ENCODE measurements at regions not wholly inside any gene's neighbourhood (a gene's known extent, or its start where the extent isn't known, plus 50 kb on each side); places are given as distances from the start of the nearest gene placed in this dataset.

DNA sequence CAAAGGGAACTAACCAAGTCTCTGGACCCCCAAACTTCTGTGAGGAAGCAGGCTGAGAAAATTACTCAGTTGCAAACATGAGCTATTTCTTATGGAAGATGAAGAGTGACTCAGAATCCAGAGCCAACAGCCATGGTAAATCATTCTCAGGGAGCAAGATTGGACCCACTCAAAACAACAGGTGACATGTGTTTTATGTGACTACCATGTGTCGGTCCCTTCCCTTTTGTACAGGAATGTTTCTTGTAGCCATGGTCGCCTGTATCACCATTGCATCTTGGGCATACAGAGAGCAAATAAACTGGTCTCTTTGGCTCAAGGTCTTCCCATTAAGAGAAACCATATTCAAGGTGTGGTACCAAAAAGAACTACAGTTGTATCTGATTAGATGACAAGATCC, 75.4 kb upstream of the COCH start:
- H3K4me2 ChIP-seq (ENCODE audit: low read depth, low read length) = no peak overlapping the region
- H3K27me3 ChIP-seq (ENCODE audit: control insufficient read depth in 1 of 2, insufficient read depth in 2 of 2, low read length in 2 of 2) = no peaks in the 10 kb centered on the region
- H3K4me3 ChIP-seq (replicated peaks in 1 of 3; ENCODE audit: insufficient read depth in 1 of 3, low read depth in 2 of 3, low read length in 3 of 3) = no peak overlapping the region
- 16% methylated on average over 2 of the region's 2 CpGs for WGBS (ENCODE audit: low lambda C conversion rate)
- ATAC-seq (no peak), DNase-seq (ENCODE audit: low spot score) (no peak), FAIRE-seq (no peak)
- no TSS peak for BruUV-seq (replicated peaks)
- in situ Hi-C loops (cut with HindIII; ENCODE audit: extremely low pct_ligation_motif_present, low pct_unique_long_range_greater_than_20kb) = no loop called here
- H3K27ac ChIP-seq (ENCODE audit: extremely low read length, insufficient read depth, low read length) = no peak overlapping the region
- no peaks in the 10 kb centered on the region for H3K9me3 ChIP-seq (ENCODE audit: low read length)
- peaks cover 6% of the 10 kb centered on the region; the same call in 1 of the 2 replicates for H3K4me1 ChIP-seq (ENCODE audit: insufficient read depth, low read length)
- intact Hi-C loops (cut with micrococcal nuclease; ENCODE audit: unreplicated experiment) = no loop called here
- H3K36me3 ChIP-seq (replicated peaks in 1 of 2; ENCODE audit: control insufficient read depth in 1 of 2, insufficient read depth in 2 of 2, low read length in 2 of 2) = no peaks in the 10 kb centered on the region
- CTCF ChIA-PET (ENCODE audit: low intra/inter-chr PET ratio, low total read pairs) = no interaction called here
- POLR2A ChIA-PET = no interaction called here
- TF ChIP-seq SP5 (CRISPR knock-in tag; IDR thresholded peaks at IDR 0.05; ENCODE audit: borderline replicate concordance, low read depth) (no peak), ZNF225 (CRISPR knock-in tag; IDR thresholded peaks at IDR 0.05) (no peak), HES4 (CRISPR knock-in tag; IDR thresholded peaks at IDR 0.05; ENCODE audit: borderline replicate concordance) (no peak), ZNF547 (CRISPR knock-in tag; IDR thresholded peaks at IDR 0.05) (no peak)
- TF ChIP-seq, protein P1, sequence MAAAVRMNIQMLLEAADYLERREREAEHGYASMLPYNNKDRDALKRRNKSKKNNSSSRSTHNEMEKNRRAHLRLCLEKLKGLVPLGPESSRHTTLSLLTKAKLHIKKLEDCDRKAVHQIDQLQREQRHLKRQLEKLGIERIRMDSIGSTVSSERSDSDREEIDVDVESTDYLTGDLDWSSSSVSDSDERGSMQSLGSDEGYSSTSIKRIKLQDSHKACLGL (CRISPR knock-in tag; IDR thresholded peaks at IDR 0.05) = 0 out of 2 replicates have a peak, but pooled peaks have one; percentile 28
- TF ChIP-seq, protein P2, sequence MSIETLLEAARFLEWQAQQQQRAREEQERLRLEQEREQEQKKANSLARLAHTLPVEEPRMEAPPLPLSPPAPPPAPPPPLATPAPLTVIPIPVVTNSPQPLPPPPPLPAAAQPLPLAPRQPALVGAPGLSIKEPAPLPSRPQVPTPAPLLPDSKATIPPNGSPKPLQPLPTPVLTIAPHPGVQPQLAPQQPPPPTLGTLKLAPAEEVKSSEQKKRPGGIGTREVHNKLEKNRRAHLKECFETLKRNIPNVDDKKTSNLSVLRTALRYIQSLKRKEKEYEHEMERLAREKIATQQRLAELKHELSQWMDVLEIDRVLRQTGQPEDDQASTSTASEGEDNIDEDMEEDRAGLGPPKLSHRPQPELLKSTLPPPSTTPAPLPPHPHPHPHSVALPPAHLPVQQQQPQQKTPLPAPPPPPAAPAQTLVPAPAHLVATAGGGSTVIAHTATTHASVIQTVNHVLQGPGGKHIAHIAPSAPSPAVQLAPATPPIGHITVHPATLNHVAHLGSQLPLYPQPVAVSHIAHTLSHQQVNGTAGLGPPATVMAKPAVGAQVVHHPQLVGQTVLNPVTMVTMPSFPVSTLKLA (IDR thresholded peaks at IDR 0.05) = peak; percentile 99
- H4K20me1 ChIP-seq (ENCODE audit: insufficient read depth, low read length) = no peaks in the 10 kb centered on the region
- H3K9ac ChIP-seq (ENCODE audit: insufficient read depth, low read depth, low read length) = no peak overlapping the region
- no peaks in the 10 kb centered on the region for H3K79me2 ChIP-seq (ENCODE audit: insufficient read depth, low read length)
- no peak overlapping the region for H2AFZ ChIP-seq (ENCODE audit: low read length)

DNA sequence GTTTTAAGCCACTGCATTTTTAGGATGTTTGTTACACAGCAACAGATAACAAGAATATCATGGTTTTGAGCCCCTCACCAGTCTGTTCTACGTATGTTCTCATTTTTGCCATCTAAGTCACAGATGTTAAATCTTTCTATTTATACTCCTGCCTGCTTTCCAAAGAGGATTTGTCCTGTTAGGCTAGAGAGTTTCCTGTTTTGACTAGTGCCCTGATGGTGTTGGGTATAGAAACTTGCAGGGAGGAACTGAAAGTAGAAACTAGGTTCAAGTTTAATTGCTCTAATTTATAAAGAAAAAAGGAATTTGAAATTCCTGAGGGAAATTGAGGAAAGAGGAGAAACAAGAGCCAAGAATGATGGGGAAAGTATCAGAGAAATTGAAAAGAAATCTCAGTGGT, 74.4 kb upstream of the COCH start:
- H3K4me3 ChIP-seq (replicated peaks in 1 of 3; ENCODE audit: insufficient read depth in 1 of 3, low read depth in 2 of 3, low read length in 3 of 3) = no peak overlapping the region
- H3K27me3 ChIP-seq (ENCODE audit: control insufficient read depth in 1 of 2, insufficient read depth in 2 of 2, low read length in 2 of 2) = no peaks in the 10 kb centered on the region
- in situ Hi-C loops (cut with HindIII; ENCODE audit: extremely low pct_ligation_motif_present, low pct_unique_long_range_greater_than_20kb) = no loop called here
- no peak overlapping the region for H3K9ac ChIP-seq (ENCODE audit: insufficient read depth, low read depth, low read length)
- H3K9me3 ChIP-seq (ENCODE audit: low read length) = no peaks in the 10 kb centered on the region
- ATAC-seq (no peak), DNase-seq (ENCODE audit: low spot score) (no peak), FAIRE-seq (no peak)
- intact Hi-C loops (cut with micrococcal nuclease; ENCODE audit: unreplicated experiment) = no loop called here
- no peak overlapping the region for H3K4me2 ChIP-seq (ENCODE audit: low read depth, low read length)
- CTCF ChIA-PET (ENCODE audit: low intra/inter-chr PET ratio, low total read pairs) = no interaction called here
- no peaks in the 10 kb centered on the region for H4K20me1 ChIP-seq (ENCODE audit: insufficient read depth, low read length)
- POLR2A ChIA-PET = no interaction called here
- no peak overlapping the region for H3K27ac ChIP-seq (ENCODE audit: extremely low read length, insufficient read depth, low read length)
- peaks cover 6% of the 10 kb centered on the region; the same call in 1 of the 2 replicates for H3K4me1 ChIP-seq (ENCODE audit: insufficient read depth, low read length)
- no TSS peak for BruUV-seq (replicated peaks)
- no peaks in the 10 kb centered on the region for H3K79me2 ChIP-seq (ENCODE audit: insufficient read depth, low read length)
- 7% methylated on average over 1 of the region's 1 CpG for WGBS (ENCODE audit: low lambda C conversion rate)
- no peak overlapping the region for H2AFZ ChIP-seq (ENCODE audit: low read length)
- no peaks in the 10 kb centered on the region for H3K36me3 ChIP-seq (replicated peaks in 1 of 2; ENCODE audit: control insufficient read depth in 1 of 2, insufficient read depth in 2 of 2, low read length in 2 of 2)
- TF ChIP-seq NCOR1 (IDR thresholded peaks at IDR 0.05; ENCODE audit: borderline replicate concordance, low read length) (no peak), ZNF296 (CRISPR knock-in tag; conservative IDR thresholded peaks at IDR 0.05) (no peak), RFX5 (IDR thresholded peaks at IDR 0.05; ENCODE audit: low read depth, low read length) (no peak), SOX13 (IDR thresholded peaks at IDR 0.05) (no peak), SOX13 (CRISPR knock-in tag; conservative IDR thresholded peaks at IDR 0.05 in 1 of 2, IDR thresholded peaks at IDR 0.05 in 1 of 2) (no peak), FLYWCH1 (CRISPR knock-in tag; IDR thresholded peaks at IDR 0.05) (no peak), SP140L (CRISPR knock-in tag; IDR thresholded peaks at IDR 0.05; ENCODE audit: borderline replicate concordance) (no peak), ARNTL (CRISPR knock-in tag; IDR thresholded peaks at IDR 0.05) (no peak), SOX6 (IDR thresholded peaks at IDR 0.05) (no peak), SOX6 (CRISPR knock-in tag; IDR thresholded peaks at IDR 0.05) (no peak), PRPF4 (IDR thresholded peaks at IDR 0.05; ENCODE audit: low read depth, low read length, poor library complexity, severe bottlenecking) (no peak), ZNF816 (CRISPR knock-in tag; IDR thresholded peaks at IDR 0.05; ENCODE audit: borderline replicate concordance) (no peak)
- TF ChIP-seq, protein P3, sequence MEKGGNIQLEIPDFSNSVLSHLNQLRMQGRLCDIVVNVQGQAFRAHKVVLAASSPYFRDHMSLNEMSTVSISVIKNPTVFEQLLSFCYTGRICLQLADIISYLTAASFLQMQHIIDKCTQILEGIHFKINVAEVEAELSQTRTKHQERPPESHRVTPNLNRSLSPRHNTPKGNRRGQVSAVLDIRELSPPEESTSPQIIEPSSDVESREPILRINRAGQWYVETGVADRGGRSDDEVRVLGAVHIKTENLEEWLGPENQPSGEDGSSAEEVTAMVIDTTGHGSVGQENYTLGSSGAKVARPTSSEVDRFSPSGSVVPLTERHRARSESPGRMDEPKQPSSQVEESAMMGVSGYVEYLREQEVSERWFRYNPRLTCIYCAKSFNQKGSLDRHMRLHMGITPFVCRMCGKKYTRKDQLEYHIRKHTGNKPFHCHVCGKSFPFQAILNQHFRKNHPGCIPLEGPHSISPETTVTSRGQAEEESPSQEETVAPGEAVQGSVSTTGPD (CRISPR knock-in tag; IDR thresholded peaks at IDR 0.05) = no peak
